ENCODE measurements at regions not wholly inside any gene's neighbourhood (a gene's known extent, or its start where the extent isn't known, plus 50 kb on each side); places are given as distances from the start of the nearest gene placed in this dataset.

DNA sequence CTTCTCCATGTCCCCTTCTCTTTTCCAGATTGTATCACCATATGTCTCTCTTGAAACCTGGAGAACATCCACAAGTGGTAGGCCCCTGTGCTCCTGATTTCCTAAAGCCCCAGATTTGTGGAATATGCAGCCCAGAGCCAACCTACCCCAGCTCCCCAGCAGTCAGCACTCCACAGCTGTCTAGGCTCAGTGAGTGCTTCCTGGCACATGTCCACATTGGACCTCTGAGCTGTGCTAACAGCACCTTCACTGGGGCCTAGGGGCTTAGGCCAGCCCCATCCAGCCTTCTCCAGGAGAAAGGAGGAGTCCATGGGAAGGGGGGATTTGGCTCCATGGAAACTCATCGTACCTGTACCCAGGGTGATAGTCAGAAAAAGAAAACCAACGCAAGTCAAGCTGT is 192.7 kb downstream of the FGFR2 start:
- no peak for TF ChIP-seq ZNF274 (IDR thresholded peaks at IDR 0.05; ENCODE audit: low read depth, low read length)
- TF ChIP-seq SUZ12 (IDR thresholded peaks at IDR 0.05; ENCODE audit: extremely low read depth, insufficient read depth, insufficient read length) = no peak
- TF ChIP-seq YY1 (IDR thresholded peaks at IDR 0.05; ENCODE audit: insufficient read depth, insufficient read length) = no peak
